ENCODE measurements at regions not wholly inside any gene's neighbourhood (a gene's known extent, or its start where the extent isn't known, plus 50 kb on each side); places are given as distances from the start of the nearest gene placed in this dataset.
"Not testable (repeated sequence)": the region's sequence is repeated elsewhere in the genome, so short reads cannot be mapped to it uniquely, and the experiment has no call there.

DNA sequence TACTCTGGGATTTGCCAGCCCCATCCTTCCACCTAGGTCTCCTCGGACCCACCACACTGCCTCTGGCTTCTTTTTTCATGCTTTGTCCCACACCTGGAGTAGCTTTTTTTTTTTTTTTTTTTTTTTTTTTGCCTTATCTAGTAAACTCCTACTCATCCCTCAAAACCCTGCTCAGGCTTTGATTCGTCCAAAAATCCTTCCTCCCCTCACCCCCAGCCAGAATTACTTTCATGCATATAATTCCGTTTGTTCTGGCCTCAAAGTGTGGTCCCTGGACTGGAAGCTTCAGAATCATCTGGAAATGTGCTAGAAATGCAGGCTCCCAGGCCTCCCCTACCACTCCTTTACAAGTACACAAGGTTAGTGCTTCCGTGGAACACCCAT lies 320.1 kb downstream of the PTTG2 start:
- DNase-seq: no peak

DNA sequence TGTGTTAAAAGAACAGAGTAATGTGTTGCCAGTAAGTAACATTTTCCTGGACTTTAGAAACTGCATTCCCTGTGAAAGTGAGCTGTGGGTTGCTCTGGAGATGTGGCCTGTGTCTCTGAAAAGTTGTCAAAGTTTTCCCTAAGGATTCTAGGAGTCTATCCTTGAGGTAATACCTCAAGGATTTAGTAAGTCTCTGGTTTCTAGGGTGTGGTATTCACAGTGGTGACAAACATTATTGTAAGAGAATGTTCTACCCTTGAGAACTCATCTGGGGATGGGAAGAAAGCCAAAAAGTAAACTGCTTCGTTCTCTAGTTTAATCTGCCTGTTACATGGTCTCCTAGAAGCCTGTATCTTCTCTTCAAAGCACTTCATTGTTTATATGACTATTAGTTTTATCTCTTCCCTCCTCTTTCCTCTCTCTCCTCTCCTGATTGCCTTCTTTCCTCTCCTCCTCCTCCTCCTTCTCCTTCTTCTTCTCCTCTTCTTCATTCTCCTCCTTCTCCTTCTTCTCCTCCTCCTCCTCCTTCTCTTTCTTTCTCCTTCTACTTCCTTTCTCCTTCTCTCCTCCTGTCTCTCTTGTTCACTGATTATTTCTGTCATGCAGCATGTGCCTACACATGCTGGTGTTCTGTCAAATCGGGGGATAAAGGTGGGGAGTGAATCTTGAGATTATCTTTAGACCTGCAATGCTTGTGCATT lies 321.3 kb downstream of the PTTG2 start:
- DNase-seq: no peak

DNA sequence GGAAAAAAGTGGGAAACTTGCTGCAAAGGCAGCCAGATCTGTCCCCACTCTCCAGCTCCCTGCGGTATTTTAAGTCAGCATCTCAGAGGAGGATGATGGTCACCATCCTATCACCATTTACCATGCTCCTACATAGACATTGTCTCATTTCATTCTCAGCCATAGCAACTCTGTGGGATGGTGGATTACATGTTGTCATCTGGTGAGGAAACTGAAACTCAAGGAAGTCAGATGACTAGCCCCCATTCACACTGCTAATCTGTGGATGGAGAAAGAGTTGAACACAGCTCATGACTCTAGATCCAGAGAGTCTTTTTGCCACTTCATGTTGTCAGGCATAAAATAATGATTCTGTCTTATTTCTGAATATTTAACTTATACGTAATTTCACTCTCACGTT lies 323.5 kb downstream of the PTTG2 start:
- DNase-seq: no peak

DNA sequence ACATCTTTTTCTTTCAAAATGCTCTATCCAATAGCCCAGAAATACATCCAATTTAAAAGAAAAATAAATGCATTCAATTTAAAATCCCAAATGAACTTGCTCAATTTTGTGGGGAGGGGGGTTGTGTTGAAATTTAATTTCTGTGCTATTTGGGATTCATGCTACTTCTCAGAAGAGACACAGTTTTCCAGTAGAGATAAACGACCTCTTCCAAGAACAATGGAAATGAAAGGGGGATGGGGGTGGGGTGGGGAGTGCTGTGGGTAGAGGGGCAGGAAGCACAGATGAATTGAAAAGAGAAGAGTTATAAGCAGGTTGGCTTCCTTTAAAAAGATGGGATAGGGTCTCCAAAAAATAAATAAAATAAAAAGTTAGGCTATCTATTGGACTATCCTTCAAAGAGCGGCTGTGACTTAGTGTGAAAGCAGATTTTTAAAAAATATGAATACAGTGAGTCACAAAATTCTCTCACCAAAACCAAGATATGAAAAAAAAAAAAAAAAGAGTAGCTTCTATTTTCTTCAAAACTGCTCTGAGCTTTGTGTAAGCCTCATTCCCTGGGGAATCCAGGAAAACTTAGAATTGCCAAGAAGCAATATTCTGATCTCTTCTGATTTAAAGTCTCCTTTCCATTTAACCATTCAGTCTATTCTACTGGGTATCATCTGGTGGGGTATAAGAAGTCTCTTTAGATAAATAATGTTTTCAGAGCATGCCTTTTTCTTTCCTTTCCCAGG lies 324.3 kb downstream of the PTTG2 start:
- DNase-seq: no peak

DNA sequence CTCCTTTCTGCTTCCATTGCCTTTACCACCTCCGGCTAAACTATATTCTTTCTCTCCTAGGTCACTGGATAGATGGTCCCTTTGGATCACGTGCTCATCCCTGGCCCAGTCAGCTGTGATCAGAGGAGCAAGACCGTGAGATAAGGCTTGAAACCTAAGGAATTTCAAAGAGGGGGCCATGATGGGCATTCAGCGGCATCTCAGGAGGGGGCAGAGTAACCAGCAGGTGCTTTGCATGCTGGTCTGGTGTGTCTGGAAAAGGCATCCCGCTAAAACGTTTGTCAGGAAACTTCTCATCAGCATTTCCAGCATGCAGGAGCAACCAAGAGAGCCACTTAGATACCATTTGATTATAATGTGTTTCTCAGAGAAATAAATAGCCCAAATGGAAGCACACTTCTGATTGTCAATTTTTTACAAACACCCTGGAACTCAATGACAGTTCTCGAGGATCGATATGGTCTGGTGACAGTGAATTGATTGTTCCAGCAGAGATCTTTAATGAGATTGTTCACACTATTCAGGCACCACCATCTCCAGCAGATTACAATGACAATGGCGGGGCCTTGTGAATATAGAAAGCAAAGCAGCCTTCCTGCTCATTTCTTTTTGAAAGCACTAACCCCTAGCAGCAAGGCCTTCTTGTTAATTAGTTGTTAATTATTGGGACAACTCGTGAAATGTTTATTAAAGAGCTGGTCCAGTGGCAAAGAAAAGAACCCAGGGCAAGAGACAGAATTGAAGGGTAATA lies 327.1 kb downstream of the PTTG2 start:
- DNase-seq: no peak

DNA sequence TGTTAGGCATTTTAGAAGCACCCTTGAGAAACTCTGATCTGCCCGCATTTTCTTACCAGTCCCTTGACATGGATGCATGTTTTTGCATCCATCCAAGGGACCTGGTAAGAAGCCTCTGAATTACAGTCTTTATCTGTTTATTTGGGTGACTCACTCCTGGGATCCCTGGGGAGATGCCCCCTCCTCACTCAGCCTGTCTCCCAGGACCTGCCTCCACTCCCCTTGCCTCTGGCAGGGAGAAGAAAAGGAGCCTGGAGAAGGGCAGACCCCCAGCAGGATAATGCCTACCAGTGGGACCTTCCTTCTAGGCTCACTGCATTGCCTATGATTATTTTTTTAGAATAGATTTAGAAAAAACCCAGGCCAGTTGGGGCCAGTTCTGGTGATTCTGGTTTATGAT lies 329.4 kb downstream of the PTTG2 start:
- no peak for DNase-seq

DNA sequence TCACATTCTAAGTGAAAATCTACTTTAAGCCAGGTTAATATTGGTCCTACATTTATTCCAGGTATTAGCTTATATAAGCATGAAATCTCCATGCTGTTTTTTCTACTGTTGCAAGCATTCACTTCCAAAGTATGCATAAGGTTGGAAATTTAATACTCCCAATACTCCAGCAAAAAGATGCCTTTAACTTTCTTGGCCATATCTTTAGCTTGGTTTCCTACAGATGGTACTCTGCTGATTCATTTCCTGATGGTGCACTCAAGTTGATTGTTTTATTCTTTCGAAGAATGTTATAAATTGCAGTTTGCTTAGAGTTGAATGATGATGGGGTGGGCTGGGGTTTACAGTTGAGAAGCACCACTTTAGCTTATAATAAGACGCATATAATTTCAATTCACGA lies 330.2 kb downstream of the PTTG2 start:
- DNase-seq: no peak

DNA sequence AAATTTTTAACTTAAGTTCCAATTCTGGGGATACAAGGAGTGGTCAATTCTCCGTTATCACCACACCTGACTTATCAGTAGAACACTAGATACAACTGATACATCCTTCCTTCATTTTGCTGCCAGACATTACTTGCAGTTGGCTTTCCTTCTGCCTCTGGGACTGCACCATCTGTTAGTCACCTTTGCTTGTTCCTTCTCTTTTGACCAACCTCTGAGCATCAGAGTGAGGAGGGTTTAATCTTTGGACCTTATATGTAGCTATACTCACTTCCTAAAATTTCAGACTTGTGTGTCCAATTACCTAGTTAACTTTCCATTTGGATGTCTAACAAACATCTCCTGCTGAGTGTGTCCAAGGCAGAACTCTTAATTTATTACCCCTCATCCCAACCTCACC lies 330.7 kb downstream of the PTTG2 start:
- no peak for DNase-seq

DNA sequence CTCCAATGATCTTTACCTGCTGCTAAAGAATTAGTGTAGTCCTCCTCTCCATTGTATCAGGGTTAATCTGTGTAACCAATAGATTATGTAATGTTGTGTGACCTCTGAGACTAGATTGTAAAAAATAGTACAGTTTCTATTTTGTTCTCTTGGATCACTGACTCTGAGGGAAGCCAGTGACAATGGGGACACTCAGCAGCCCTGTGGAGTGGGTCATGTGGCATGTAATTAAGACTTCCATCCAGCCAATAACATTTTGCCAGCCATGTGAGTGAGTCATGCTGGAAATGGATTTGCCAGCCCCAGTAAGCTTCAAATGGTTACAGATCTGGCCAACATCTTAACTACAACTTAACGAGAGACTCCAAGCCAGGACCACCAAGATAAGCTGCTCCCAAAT lies 332.3 kb downstream of the PTTG2 start:
- DNase-seq: no peak

DNA sequence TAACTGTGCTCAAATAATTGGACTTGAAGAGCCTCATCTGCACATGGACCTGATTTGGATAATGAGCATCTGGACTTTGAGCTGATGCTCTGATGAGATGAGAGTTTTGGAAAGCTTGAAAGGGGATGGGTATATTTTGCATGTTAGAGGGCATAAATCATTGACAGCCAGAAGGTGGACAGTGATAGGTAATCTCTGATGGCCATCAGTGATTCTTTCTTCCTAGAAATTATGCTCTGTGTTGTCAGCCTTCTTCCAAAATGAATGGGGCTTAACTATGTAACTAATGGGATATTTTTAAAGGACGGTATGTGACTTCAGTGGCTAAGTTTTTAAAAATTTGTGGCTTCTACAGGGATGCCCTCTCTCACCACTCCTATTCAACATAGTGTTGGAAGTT lies 334.0 kb downstream of the PTTG2 start:
- no peak for DNase-seq

DNA sequence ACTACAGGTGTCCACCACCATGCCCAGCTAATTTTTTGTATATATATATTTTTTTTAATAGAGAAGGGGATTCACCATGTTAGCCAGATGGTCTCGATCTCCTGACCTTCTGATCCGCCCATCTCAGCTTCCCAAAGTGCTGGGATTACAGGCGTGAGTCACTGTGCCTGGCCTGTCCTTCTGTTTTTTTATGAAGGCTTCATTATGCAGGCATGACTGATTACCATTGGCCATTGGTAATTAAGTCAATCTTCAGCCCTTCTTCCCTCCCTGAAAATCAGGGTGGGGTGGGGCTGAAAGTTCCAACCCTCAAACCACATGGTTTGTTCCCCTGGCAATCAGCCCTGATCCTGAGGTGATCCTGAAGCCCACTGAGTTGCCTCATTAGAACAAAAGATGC lies 336.9 kb downstream of the PTTG2 start:
- no peak for DNase-seq

DNA sequence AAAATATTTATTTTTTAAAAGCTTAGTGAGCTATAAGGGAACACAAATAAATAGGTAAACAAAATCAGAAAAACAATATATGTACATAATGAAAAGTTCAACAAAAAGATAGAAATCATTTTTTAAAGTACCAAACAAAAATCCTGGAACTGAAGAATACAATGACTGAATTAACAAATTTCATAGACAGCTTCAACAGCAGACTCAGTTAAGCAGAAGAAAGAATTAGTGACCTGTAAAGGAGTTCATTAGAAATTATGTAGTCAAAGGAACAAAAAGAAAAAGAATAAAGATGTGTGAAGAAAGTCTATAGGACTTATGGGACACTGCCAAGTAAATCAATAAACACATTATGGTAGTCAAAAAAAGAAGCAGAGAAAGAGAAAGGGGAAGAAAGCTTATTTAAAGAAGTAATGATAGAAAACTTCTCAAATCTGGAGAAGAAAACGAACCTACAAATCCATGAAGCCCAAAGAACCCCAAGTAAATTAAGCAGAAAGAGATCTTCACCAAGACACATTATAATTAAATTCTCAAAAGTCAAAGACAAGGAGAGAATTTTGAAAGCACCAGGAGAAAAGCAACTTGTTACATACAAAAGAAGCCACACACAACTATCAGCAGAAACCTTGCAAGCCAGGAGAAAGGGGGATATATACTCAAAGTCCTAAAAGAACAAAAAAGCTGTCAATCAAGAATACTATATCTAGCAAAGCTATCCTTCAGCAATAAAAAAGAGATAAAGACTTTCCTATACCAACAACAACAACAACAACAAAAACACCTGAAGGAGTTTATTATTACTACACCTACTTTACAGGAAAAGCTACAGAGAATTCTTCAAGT lies 338.9 kb downstream of the PTTG2 start:
- no peak for DNase-seq

DNA sequence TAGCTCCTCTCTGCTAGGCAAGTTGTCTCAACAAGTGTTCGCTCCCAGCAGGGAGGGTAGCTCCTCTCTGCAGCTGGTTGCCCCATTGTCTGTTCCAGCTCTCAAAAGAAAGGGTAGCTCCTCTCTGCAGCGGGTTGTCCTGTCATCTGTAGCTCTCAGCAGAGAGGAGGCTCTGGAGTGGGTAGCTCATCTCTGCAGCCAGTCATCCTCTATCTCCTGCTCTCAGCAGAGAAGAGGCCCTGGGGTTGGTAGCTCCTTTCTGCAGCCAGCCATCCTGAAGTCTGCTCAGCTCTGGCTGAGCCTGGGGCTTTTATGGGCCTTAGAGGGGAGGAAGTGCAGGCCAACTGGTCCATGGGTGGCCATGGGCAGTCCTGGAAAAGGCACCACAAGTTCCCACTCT lies 342.7 kb downstream of the PTTG2 start:
- DNase-seq: no peak

DNA sequence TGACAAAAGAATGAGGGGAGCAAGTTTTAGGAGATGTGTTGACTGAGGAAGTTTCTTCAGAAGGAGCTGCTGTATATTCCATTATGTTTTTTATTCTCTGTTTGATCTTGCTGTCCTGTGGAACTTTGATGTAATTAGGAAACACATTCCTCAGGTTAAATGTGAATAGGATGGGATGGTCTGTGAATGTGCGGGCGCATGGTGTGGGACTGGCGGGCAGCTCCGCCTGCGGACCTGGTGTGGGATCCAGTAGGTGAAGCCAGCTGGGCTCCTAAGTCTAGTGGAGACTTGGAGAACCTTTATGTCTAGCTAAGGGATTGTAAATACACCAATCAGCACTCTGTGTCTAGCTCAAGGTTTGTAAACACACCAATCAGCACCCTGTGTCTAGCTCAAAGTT lies 344.3 kb downstream of the PTTG2 start:
- not testable (repeated sequence) for DNase-seq

DNA sequence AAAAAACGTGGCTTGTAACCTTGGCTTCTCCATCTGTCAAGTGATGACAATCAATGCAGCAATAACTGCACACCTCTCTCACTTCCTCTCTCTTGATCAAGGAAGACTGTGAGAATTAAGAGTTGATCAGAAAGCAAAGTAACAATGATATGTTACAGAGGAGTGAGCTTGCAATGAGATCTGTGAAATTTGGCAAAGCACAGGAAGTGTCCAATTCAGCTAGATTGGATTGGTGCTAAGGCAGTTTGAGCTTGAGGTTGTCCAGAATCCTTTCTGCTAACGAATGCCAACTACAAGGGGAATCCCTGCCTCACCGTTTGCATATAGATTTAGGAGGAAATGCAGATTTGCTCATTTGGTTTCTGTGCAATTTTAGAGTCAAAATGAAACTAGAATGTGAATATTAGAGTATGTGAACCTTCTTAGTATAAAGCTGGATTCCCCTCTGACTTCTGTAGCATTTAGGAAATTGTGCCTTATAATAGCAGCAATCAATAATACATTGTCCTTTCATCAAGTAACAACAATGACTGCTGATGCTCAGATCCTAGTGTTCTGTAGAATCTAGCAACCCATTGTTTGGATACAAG lies 346.4 kb downstream of the PTTG2 start:
- no peak for DNase-seq

DNA sequence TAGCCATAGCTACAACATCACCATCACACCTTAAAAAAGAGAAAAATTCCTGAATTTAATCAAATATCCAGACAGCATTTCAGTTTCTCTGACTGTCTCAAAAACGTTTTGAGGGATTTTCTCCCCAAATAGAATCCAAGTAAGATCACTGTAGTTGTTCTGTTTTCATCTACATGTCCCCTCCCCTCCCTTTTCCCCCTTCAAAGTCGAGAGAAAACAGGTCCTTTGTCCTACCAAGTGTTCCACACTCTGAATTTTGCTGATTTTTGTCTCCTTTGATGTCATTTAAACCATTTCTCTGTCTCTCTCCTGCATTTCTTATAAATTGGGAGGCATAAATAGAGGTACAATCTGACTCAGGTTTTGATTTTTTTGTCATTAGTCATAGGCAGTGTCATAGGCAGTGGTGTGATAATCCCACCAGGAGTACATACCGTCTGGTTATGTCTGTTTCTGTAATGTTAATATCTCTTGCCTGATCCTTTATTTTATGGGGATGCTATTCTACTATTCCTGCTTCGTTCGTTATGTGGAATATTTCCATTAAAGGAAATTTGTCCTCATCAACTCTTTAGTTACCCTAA lies 348.6 kb downstream of the PTTG2 start:
- DNase-seq: no peak

DNA sequence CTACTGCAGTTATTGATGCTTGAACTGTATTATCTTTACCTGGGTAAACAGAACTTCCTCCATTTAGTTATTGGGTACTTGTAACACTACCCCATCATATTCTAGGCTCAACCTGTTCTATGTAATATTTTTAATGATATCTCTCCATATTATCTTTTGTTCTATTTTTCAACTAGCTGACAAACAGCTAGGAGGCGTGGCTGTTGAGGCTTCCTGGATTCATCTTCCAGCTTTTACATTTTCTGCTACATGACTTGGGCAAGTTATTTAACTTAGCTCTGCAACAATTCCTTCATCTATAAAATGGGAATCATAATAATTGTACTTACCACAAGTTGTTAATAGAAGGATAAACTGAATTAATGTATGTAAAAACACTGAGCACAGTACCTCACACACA lies 349.3 kb downstream of the PTTG2 start:
- no peak for DNase-seq

DNA sequence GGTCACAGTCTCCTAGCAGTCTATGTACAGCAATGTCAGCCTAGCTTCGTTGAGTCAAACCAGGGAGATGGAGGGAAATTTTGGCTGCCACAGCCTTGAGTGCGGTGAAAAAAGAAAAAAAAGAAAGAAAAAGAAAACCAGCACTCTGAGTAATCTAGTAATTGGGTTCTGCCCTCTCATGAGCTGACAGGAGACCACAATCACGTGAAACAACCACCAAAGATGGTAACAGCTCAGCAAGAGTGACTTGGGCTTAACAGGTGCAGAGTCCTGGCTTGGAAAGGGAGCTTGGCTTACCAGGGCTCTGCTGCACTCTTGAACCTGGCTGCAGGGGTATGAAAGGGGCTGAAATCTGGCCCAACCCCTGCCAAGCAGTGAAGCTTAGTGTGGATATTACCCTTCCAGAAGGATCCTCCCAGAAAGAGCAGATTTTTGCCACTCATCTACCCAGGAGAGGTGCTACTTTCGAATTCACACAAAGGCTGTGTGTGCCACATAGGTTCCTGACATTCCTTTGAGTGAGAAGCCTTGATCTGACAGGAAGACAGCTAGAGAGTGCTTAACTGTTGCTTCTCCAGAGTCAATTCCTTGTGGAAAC lies 350.3 kb downstream of the PTTG2 start:
- no peak for DNase-seq

DNA sequence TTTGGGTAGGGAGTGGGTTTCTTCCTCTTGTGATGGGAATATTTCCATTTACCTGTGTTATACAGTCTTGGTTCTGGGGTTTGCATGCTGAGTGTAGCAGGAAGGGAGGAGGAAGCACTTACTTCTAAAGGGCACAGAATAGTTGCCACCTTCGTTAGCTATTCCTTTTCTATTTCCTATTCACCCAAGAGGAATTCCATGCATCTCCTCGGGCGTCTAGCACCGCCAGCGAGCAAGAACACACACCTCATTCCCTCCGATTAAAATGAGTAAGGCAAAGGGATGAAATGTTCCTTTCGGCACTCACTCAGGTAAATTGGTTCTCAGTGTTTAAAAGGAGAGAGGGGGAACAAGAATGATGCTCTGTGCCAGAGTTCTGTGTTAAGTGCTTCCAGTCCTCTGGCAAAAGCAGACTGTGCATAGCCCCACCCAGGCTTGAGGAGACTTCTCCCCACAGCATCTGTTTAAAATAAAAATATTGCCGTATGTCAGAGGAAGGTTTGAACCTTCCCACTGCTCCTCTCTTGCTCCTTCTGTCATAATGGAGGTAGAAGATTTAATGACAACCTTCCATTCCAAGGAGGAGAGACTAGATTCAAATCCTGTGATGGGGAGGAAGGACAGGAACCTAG lies 351.4 kb downstream of the PTTG2 start:
- no peak for DNase-seq

DNA sequence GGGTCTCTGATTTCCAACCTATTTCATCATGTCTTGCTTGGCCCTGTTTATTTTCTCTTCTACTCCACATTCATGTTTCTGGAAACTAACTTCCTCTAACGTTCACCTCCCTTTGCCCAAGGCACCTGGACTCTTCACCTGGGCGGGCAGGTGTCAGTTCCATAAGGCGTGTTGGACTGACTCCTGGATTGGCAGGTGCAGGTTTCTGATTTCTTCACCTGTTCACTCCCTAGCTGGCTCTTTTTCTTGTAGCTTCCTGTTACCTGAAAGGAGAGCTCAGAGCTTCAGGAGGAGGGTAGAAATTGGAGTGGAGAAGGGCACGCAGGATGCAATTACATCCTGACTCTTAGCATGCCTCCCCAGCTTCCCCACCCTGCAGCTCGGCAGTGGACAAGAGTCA lies 350.8 kb upstream of the KLF3 start:
- DNase-seq: no peak

DNA sequence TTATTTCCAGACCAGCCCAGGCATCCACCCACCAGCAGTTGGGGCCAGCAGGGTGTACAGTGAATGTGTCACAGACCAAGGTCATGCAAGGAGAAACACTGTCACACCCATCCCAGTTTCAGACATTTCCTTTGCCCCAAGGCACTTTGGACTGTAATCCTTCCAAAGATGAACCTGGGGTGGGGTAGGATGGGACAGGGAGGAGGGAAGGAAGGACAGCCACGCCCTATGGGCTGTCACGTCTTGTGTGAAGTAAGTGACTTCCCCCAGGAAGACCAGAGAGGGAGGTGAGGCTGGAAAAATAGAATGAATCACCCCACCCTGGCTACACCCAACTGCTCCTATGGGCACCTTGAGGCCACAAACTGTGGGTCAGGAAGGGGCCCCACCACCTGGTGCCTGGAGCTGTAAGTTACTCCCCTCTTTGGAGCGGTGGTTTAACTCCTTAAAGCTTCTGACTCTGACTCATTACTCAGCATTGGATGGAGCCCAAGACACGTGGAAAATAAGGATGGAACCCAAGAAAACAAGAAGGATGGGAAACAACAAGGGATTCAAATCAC lies 349.9 kb upstream of the KLF3 start:
- DNase-seq: no peak
